Suppressor macrophage treated with lipopolysaccharide for 4 hours (primary cell): ENCODE measurements at regions not wholly inside any gene's neighbourhood (a gene's known extent, or its start where the extent isn't known, plus 50 kb on each side); places are given as distances from the start of the nearest gene placed in this dataset.
A peak's percentile ranks its signal among the peaks of the same experiment; 100 is the strongest.
"Not testable (repeated sequence)": the region's sequence is repeated elsewhere in the genome, so short reads cannot be mapped to it uniquely, and the experiment has no call there.

Experiments
- DNase-seq: peaks from one replicate; pipeline ENCODE4 v3.0.0-alpha.2; 2020

DNA sequence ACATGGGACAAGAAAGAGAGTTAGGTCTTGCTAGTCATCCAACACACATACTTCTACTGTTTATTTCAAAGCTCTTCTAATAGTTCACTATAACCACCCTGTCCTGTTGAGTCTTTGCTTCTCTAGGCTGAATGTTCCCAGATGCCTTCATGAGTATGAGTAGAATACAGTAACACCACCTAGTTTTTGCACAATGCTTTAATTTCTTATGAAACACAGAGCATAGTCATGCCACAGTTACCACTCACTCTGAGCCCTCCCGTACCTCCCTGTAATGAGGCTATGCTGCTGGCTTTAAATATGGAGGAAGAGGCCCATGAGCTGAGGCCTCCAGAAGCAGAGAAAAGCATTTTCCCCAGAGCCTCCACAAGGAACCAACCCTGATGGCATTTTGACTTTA, 75.0 kb upstream of the SLC1A3 start:
- peak; percentile 3 for DNase-seq

DNA sequence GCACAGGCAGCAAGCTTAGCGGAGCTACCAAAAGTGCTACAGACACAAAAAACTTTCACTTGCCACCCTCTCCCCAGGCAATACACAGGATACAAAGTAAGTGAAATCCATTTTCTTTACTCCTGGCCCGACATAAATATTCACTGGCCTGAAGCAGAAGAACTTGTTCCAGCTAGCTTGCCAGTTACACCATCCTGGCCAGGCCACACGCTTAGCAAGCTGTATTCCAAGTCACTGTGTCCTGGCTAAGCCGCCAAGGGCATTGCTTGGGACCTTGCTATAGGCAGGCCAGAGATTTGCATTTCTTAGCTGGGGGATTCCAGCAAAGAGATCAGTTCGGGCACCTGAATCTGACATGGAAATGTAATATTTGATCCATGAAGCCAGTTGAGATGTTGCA, 71.0 kb upstream of the SLC1A3 start:
- no peak for DNase-seq

DNA sequence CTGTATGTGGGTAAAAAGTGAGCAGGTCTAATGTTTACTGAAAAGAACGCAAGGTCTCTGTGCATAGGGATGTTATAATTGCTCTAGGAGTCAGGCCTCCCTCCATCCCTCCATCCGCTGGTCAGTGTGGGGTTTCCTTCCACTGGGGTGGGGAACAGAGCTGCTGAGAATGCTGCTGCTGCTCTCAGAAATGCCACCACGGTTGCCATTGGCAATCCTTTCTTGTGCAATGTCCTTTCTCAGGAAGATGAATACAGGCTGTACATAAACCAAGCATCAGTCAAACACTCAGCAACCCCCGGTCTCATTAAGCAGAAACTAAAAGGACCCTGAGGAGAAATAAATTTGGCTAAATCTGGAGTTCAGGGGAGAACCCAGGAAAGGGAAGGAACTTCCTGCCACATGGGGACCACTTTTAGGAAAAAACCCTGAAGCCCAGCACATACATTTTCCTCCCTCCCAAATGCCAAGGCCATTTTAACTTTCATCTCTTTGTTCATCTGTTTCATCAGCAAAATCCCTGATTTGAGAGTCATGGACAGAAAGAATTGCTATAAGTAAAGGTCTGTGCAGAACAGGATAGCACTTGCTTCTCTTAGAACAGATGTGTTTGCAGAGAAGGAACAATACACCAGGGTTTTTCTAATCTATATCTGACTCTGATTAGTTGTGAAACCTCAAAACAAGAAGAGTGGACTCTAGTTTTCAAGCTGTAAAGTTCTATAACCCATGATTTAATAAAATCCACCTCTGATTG, 70.4 kb upstream of the SLC1A3 start:
- no peak for DNase-seq

DNA sequence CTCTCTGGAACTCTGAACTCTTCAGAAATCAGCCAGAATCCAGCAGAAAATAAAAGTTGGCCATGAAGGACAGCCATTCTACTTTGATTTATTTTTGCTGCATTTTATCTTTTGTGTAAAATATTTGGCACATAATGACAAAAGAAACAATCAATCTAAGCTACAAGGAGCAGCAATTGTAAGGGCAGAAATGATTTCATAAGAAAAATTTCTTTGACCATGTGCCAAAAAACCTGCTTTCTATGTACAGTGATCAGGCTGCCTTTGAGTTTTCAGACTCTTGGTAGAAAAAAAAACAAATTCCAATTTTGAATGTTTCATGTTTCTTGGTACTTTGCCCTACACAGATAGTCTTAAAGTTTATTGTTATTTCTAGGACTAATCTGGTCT, 69.8 kb upstream of the SLC1A3 start:
- no peak for DNase-seq

DNA sequence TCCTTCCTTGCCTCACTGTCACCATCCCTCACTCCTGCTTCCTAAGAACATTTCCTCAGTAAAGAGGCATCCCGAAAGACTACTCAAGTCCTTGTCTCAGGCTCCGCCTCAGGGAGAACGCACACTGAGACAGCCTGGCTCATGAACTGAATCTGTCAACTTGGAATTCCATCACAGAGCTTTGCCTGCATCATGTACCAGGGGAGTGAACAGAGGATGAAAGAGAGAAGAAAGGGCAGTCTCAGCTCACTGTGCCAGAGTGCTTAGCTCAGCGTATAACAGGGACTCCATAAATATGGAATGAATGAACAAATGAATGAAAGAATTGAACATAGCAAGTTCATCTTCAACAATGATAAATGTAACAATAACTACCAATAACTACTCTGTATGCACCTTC, 68.7 kb upstream of the SLC1A3 start:
- no peak for DNase-seq

DNA sequence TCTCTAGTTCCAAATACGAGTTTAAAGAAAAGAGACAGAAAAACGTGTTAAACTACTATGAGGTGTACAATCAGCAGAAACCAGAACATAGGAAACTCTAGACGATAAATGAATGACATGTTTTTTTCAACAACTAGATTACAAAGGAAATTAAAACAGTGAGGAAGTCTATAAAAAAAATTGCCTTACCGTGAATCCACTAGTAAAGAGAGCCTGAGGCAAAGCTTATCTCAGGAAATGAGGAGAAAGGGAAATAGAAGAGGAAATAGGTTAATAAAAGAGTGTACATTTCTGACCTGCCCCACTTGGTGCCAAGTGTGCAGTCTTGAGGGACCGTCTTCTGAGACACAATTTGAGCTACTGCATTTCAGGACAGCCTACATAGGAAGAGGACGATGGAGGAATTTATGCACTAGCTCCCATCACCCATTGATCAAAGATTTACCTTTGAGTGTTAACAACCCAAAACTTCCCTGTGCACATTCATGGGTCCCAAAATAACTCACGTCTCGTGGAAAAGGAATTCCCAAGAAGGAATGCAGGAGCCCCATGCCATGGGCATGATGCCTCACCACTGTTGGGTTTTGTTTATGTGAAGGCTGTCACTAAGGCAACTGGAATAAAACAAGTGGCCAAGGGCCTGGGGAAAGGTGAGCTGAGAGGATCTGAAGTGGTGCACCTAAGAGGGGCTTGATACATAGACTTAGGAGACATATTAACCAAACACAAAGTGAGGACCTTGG, 53.6 kb upstream of the SLC1A3 start:
- no peak for DNase-seq

DNA sequence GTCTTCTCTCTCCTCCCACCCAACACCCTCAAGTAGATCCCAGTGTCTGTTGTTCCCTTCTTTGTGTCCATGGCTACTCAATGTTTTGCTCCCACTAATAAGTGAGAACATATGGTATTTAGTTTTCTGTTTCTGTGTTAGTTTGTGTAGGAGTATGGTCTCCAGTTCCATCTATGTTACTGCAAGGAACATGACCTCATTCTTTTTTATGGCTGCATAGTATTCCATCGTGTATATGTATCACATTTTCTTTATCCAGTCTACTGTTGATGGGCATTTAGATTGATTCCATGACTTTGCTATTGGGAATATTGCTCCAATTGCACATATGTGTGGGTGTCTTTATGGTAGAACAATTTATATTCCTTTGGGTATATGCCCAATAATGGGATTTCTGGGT, 51.4 kb upstream of the SLC1A3 start:
- not testable (repeated sequence) for DNase-seq
